ENCODE measurements at regions not wholly inside any gene's neighbourhood (a gene's known extent, or its start where the extent isn't known, plus 50 kb on each side); places are given as distances from the start of the nearest gene placed in this dataset.

- TF ChIP-seq ATF6 (CRISPR knock-in tag; IDR thresholded peaks at IDR 0.05) (no peak), NR3C1 (CRISPR knock-in tag; conservative IDR thresholded peaks at IDR 0.05; ENCODE audit: low read depth) (no peak), MLX (CRISPR knock-in tag; IDR thresholded peaks at IDR 0.05) (no peak), NFE2L1 (CRISPR knock-in tag; IDR thresholded peaks at IDR 0.05) (no peak)
Observed at GRCh38 chr3:152174876-152175527, 93.7 kb upstream of the MBNL1 start (continued).

GRCh38 chr3:152175528-152175889 is 93.2 kb upstream of the MBNL1 start:
- no peak overlapping the region for H3K4me3 Mint-ChIP-seq
- ChIA-PET CTCF (no interaction called here), POLR2A (no interaction called here)
- ATAC-seq (no peak), DNase-seq (ENCODE audit: low spot score) (no peak)
- H3K9me3 Mint-ChIP-seq, result no peaks in the 10 kb centered on the region
- H3K36me3 Mint-ChIP-seq, result no peaks in the 10 kb centered on the region
- H3K27ac Mint-ChIP-seq, result no peak overlapping the region
- H3K27me3 Mint-ChIP-seq (ENCODE audit: low read depth), result no peaks in the 10 kb centered on the region
- H3K4me1 Mint-ChIP-seq, result no peaks in the 10 kb centered on the region
- TF ChIP-seq NR3C1 (CRISPR knock-in tag; conservative IDR thresholded peaks at IDR 0.05; ENCODE audit: low read depth), result no peak
- TF ChIP-seq ATF2 (CRISPR knock-in tag; IDR thresholded peaks at IDR 0.05; ENCODE audit: borderline replicate concordance, low read depth), result no peak
- TF ChIP-seq IRF2 (CRISPR knock-in tag; IDR thresholded peaks at IDR 0.05; ENCODE audit: borderline replicate concordance, low read depth), result no peak
- TF ChIP-seq PREB (CRISPR knock-in tag; IDR thresholded peaks at IDR 0.05; ENCODE audit: borderline replicate concordance), result no peak
- no peak for TF ChIP-seq USF1 (CRISPR knock-in tag; IDR thresholded peaks at IDR 0.05)
- TF ChIP-seq MAX (CRISPR knock-in tag; IDR thresholded peaks at IDR 0.05), result no peak
- TF ChIP-seq SMAD3 (CRISPR knock-in tag; IDR thresholded peaks at IDR 0.05; ENCODE audit: borderline replicate concordance), result no peak
- no peak for TF ChIP-seq ZBTB43 (CRISPR knock-in tag; IDR thresholded peaks at IDR 0.05)
- TF ChIP-seq USF2 (CRISPR knock-in tag; IDR thresholded peaks at IDR 0.05), result no peak
- TF ChIP-seq ZNF281 (CRISPR knock-in tag; IDR thresholded peaks at IDR 0.05), result no peak
- no peak for TF ChIP-seq ZNF512 (CRISPR knock-in tag; IDR thresholded peaks at IDR 0.05; ENCODE audit: borderline replicate concordance)
- no peak for TF ChIP-seq ESRRA (CRISPR knock-in tag; IDR thresholded peaks at IDR 0.05; ENCODE audit: borderline replicate concordance)
- no peak for TF ChIP-seq ERG (CRISPR knock-in tag; IDR thresholded peaks at IDR 0.05)
- TF ChIP-seq SP1 (CRISPR knock-in tag; conservative IDR thresholded peaks at IDR 0.05), result no peak
- no peak for TF ChIP-seq ZBTB21 (CRISPR knock-in tag; IDR thresholded peaks at IDR 0.05; ENCODE audit: borderline replicate concordance)
- TF ChIP-seq ZNF121 (CRISPR knock-in tag; IDR thresholded peaks at IDR 0.05), result no peak
- TF ChIP-seq RELA (CRISPR knock-in tag; IDR thresholded peaks at IDR 0.05; ENCODE audit: borderline replicate concordance), result no peak
- no peak for TF ChIP-seq GABPB1 (CRISPR knock-in tag; IDR thresholded peaks at IDR 0.05)
